ENCODE measurements at regions not wholly inside any gene's neighbourhood (a gene's known extent, or its start where the extent isn't known, plus 50 kb on each side); places are given as distances from the start of the nearest gene placed in this dataset.

DNA sequence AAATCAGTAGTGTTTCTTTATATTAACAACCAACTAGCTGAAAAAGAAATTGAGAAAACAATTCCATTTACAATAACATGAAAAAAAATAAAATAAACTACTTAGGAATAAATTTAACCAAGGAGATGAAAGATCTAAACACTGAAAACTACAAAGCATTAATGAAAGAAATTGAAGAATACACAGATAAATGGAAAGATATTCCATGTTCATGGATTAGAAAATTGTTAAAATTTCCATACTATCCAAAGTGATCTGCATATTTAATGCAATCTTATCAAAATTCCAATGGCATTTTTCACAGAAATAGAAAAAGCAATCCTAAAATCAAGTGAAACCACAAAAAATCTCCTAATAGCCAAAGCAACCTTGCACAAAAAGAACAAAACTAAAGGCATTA is 320.2 kb upstream of the GRAMD2B start:
- no peak for DNase-seq
- TF ChIP-seq, protein P1, sequence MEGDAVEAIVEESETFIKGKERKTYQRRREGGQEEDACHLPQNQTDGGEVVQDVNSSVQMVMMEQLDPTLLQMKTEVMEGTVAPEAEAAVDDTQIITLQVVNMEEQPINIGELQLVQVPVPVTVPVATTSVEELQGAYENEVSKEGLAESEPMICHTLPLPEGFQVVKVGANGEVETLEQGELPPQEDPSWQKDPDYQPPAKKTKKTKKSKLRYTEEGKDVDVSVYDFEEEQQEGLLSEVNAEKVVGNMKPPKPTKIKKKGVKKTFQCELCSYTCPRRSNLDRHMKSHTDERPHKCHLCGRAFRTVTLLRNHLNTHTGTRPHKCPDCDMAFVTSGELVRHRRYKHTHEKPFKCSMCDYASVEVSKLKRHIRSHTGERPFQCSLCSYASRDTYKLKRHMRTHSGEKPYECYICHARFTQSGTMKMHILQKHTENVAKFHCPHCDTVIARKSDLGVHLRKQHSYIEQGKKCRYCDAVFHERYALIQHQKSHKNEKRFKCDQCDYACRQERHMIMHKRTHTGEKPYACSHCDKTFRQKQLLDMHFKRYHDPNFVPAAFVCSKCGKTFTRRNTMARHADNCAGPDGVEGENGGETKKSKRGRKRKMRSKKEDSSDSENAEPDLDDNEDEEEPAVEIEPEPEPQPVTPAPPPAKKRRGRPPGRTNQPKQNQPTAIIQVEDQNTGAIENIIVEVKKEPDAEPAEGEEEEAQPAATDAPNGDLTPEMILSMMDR (IDR thresholded peaks at IDR 0.05; ENCODE audit: insufficient read depth in 1 of 2, low read depth in 1 of 2, low read length in 1 of 2, severe bottlenecking in 1 of 2, unreplicated experiment in 1 of 2), result no peak
- Mint-ChIP-seq H3K36me3 (ENCODE audit: insufficient read depth, unreplicated experiment) (no peaks in the 10 kb centered on the region), H3K27ac (ENCODE audit: unreplicated experiment) (no peak overlapping the region), H3K9me3 (ENCODE audit: unreplicated experiment) (no peaks in the 10 kb centered on the region), H3K4me3 (ENCODE audit: unreplicated experiment) (no peak overlapping the region), H3K27me3 (ENCODE audit: insufficient read depth, unreplicated experiment) (no peaks in the 10 kb centered on the region), H3K4me1 (ENCODE audit: low read depth, unreplicated experiment) (no peaks in the 10 kb centered on the region)
- Histone ChIP-seq H3K4me1 (no peaks in the 10 kb centered on the region), H3K36me3 (ENCODE audit: control insufficient read depth, insufficient read depth, low read length) (no peaks in the 10 kb centered on the region), H3K27me3 (replicated peaks; ENCODE audit: control insufficient read depth, insufficient read depth, low read length) (no peaks in the 10 kb centered on the region), H3K4me3 (ENCODE audit: low read depth, low read length) (no peak overlapping the region), H3K9me3 (no peaks in the 10 kb centered on the region)
- ChIA-PET CTCF (no interaction called here), POLR2A (no interaction called here)
- BruUV-seq (replicated peaks), result no TSS peak
- intact Hi-C loops (cut with micrococcal nuclease; ENCODE audit: unreplicated experiment), result no loop called here

DNA sequence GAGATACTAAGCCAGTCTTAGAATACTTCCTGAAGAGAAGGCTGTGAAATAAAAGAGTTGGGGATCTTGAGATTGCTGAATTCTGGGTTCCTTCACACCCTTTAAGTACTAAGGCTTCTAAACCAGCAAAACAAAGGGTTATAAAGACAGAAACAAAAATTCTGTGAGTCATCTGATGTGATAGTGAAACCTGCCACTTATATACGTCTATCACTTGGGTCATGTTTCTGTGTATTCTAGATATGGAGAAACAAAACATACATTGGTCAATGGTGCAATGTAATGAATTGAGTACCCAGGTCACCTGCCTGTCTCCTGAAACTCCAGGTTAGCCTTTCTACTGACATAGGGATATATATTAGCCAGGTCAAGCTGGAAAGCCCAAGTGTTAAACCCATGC is 319.3 kb upstream of the GRAMD2B start:
- H3K4me1 Mint-ChIP-seq (ENCODE audit: low read depth, unreplicated experiment), result no peaks in the 10 kb centered on the region
- POLR2A ChIA-PET, result no interaction called here
- H3K4me3 Mint-ChIP-seq (ENCODE audit: unreplicated experiment), result no peak overlapping the region

DNA sequence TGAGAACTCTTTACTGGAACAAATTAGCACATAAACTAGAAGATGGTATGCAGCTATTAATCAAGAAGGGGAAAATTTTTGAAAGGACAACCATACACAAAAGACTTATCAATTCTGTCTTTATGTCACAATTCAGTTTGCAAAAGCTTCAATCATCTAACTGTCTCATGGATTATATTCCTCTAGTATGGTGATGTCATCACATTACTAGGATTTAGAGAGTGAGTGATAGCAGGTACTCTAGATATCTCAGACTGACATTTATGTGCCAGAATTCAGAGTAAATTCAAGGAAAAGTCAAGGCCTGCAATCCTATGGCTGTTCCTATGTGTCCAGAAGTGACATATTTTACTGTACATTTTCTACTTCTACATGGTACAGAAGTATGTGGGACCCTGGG is 318.9 kb upstream of the GRAMD2B start:
- intact Hi-C loops (cut with micrococcal nuclease; ENCODE audit: unreplicated experiment), result no loop called here
- POLR2A ChIA-PET, result no interaction called here
- H3K36me3 ChIP-seq (ENCODE audit: control insufficient read depth, insufficient read depth, low read length), result no peaks in the 10 kb centered on the region
- Mint-ChIP-seq H3K4me1 (ENCODE audit: low read depth, unreplicated experiment) (no peaks in the 10 kb centered on the region), H3K27ac (ENCODE audit: unreplicated experiment) (no peak overlapping the region), H3K4me3 (ENCODE audit: unreplicated experiment) (no peak overlapping the region), H3K9me3 (ENCODE audit: unreplicated experiment) (no peaks in the 10 kb centered on the region), H3K27me3 (ENCODE audit: insufficient read depth, unreplicated experiment) (no peaks in the 10 kb centered on the region), H3K36me3 (ENCODE audit: insufficient read depth, unreplicated experiment) (no peaks in the 10 kb centered on the region)
- BruUV-seq (replicated peaks), result no TSS peak
- no peaks in the 10 kb centered on the region for H3K9me3 ChIP-seq
- TF ChIP-seq, protein P1 (IDR thresholded peaks at IDR 0.05; ENCODE audit: insufficient read depth in 1 of 2, low read depth in 1 of 2, low read length in 1 of 2, severe bottlenecking in 1 of 2, unreplicated experiment in 1 of 2), result no peak
- H3K4me1 ChIP-seq, result no peaks in the 10 kb centered on the region
- CTCF ChIA-PET, result no interaction called here
- no peak overlapping the region for H3K4me3 ChIP-seq (ENCODE audit: low read depth, low read length)
- no peak for DNase-seq
- H3K27me3 ChIP-seq (replicated peaks; ENCODE audit: control insufficient read depth, insufficient read depth, low read length), result no peaks in the 10 kb centered on the region

More for the DNA sequence above, 319.3 kb upstream of the GRAMD2B start:
- no peaks in the 10 kb centered on the region for H3K27me3 Mint-ChIP-seq (ENCODE audit: insufficient read depth, unreplicated experiment)
- no peaks in the 10 kb centered on the region for H3K36me3 Mint-ChIP-seq (ENCODE audit: insufficient read depth, unreplicated experiment)
- H3K4me1 ChIP-seq, result no peaks in the 10 kb centered on the region
- no peak overlapping the region for H3K27ac Mint-ChIP-seq (ENCODE audit: unreplicated experiment)
- no peaks in the 10 kb centered on the region for H3K27me3 ChIP-seq (replicated peaks; ENCODE audit: control insufficient read depth, insufficient read depth, low read length)
- TF ChIP-seq, protein P1 (IDR thresholded peaks at IDR 0.05; ENCODE audit: insufficient read depth in 1 of 2, low read depth in 1 of 2, low read length in 1 of 2, severe bottlenecking in 1 of 2, unreplicated experiment in 1 of 2), result no peak
- no peaks in the 10 kb centered on the region for H3K9me3 Mint-ChIP-seq (ENCODE audit: unreplicated experiment)
- H3K9me3 ChIP-seq, result no peaks in the 10 kb centered on the region
- CTCF ChIA-PET, result no interaction called here
- no peak overlapping the region for H3K4me3 ChIP-seq (ENCODE audit: low read depth, low read length)
- intact Hi-C loops (cut with micrococcal nuclease; ENCODE audit: unreplicated experiment), result no loop called here
- no peak for DNase-seq
- no peaks in the 10 kb centered on the region for H3K36me3 ChIP-seq (ENCODE audit: control insufficient read depth, insufficient read depth, low read length)
- no TSS peak for BruUV-seq (replicated peaks)
